GM12878 (cell line): ENCODE measurements at regions not wholly inside any gene's neighbourhood (a gene's known extent, or its start where the extent isn't known, plus 50 kb on each side); places are given as distances from the start of the nearest gene placed in this dataset.

Experiments used
- ATAC-seq: fragments of 200-7000 bp; cut with Tn5 transposase; 3 replicates; pipeline ENCODE4 v1.9.1; 2020; ENCODE audit warnings: mild to moderate bottlenecking, moderate library complexity
- BruUV-seq: library from RNA; stranded (reverse); fragments of 400-500 nt; replicated peaks from 2 replicates; lab custom pipeline; 2021; lab: Mats Ljungman, UMichigan
- CTCF ChIA-PET: fragments of 300-600 bp; sonication (Branson Sonifier 250); formaldehyde crosslinking; extraction: SDS; loops from one replicate; lab custom pipeline; 2021; ENCODE audit warnings: inconsistent platforms; lab: Yijun Ruan, JAX
- POLR2A ChIA-PET: fragments of 350-600 bp; formaldehyde crosslinking; extraction: SDS; loops from one replicate; lab custom pipeline; 2021; ENCODE audit warnings: inconsistent platforms; lab: Charles Lee
- RAD21 ChIA-PET: fragments of 300-600 bp; sonication (Branson Sonifier 250); formaldehyde crosslinking; loops from one replicate; lab custom pipeline; 2023; ENCODE audit warnings: antibody characterized with exemption; ENCODE audit not compliant: unreplicated experiment; lab: Charles Lee
- SMC1A ChIA-PET: fragments of 300-600 bp; sonication (Branson Sonifier 250); formaldehyde crosslinking; loops from one replicate; lab custom pipeline; 2023; ENCODE audit not compliant: unreplicated experiment, uncharacterized antibody; lab: Charles Lee
- DNase-seq: peaks from one replicate; pipeline ENCODE4 v3.0.0-alpha.2; 2011; ENCODE audit warnings: low read depth, low spot score
- FAIRE-seq: peaks from 3 replicates; lab custom pipeline; 2011; peaks lifted over from hg19 to GRCh38; lab: Jason Lieb, UNC
- H2AFZ ChIP-seq: 2 replicates; pipeline ENCODE4 v1.6.0; 2011; ENCODE audit warnings: low read depth, low read length, control low read depth; ENCODE audit not compliant: control insufficient read depth
- H3K27ac ChIP-seq: 2 replicates; pipeline ENCODE4 v1.5.1; 2011; ENCODE audit warnings: control low read depth; ENCODE audit not compliant: control insufficient read depth, insufficient read depth
- H3K27me3 ChIP-seq, 2 experiments: replicated peaks in 1 of 2; 2 replicates each; pipeline versions ENCODE4 v1.6.0 to v1.6.1; 2011; ENCODE audit warnings: low read length in 1 of 2; ENCODE audit not compliant: control insufficient read depth in 2 of 2, insufficient read depth in 2 of 2
- H3K36me3 ChIP-seq, 2 experiments: 2 replicates each; pipeline ENCODE4 v1.5.1; 2011; ENCODE audit warnings: low read length in 1 of 2; ENCODE audit not compliant: control insufficient read depth in 2 of 2, insufficient read depth in 2 of 2
- H3K4me1 ChIP-seq: 2 replicates; pipeline ENCODE4 v1.6.1; 2011; ENCODE audit warnings: mild to moderate bottlenecking, low read length, moderate library complexity, mixed read lengths; ENCODE audit not compliant: control insufficient read depth, insufficient read depth
- H3K4me2 ChIP-seq: 2 replicates; pipeline ENCODE4 v1.6.0; 2011; ENCODE audit warnings: control low read depth; ENCODE audit not compliant: control insufficient read depth, insufficient read depth
- H3K4me3 ChIP-seq: fragments of 200-600 bp; sonication (generic); 2 replicates; pipeline ENCODE4 v1.5.1; 2016
- H3K79me2 ChIP-seq: 2 replicates; pipeline ENCODE4 v1.6.0; 2011; ENCODE audit warnings: low read length; ENCODE audit not compliant: control insufficient read depth, insufficient read depth
- H3K9ac ChIP-seq: 2 replicates; pipeline ENCODE4 v1.8.0; 2011; ENCODE audit warnings: low read length, control low read depth, mixed read lengths; ENCODE audit not compliant: control insufficient read depth, insufficient read depth
- H3K9me3 ChIP-seq: replicated peaks from 3 replicates; pipeline ENCODE4 v1.5.1; 2011; ENCODE audit warnings: mild to moderate bottlenecking, low read length; ENCODE audit not compliant: control insufficient read depth, insufficient read depth
- H4K20me1 ChIP-seq: 2 replicates; pipeline ENCODE4 v1.6.0; 2011; ENCODE audit not compliant: control insufficient read depth, insufficient read depth
- ATF7 ChIP-seq: fragments of 450-650 bp; IDR thresholded peaks from 2 replicates; pipeline ENCODE4 v1.6.1; 2016; ENCODE audit warnings: low read depth, mild to moderate bottlenecking
- CBX5 ChIP-seq: sonication (generic); IDR thresholded peaks from 2 replicates; pipeline ENCODE4 v1.6.1; 2016; ENCODE audit warnings: low read depth, moderate library complexity, mild to moderate bottlenecking, inconsistent platforms
- EGR1 ChIP-seq, 2 experiments: IDR thresholded peaks; 1 replicate in 1 of 2; 2 replicates in 1 of 2; pipeline ENCODE4 v1.6.1; 2011 to 2012; ENCODE audit warnings: low read depth in 2 of 2, low read length in 2 of 2, borderline replicate concordance in 1 of 2, mild to moderate bottlenecking in 1 of 2, moderate library complexity in 1 of 2
- EZH2 ChIP-seq: IDR thresholded peaks from 2 replicates; pipeline ENCODE4 v1.6.1; 2012; ENCODE audit warnings: low read depth, mild to moderate bottlenecking, control low read depth, inconsistent platforms, low read length, borderline replicate concordance; ENCODE audit not compliant: control insufficient read depth
- MYC ChIP-seq: IDR thresholded peaks from 2 replicates; pipeline ENCODE4 v1.6.1; 2011; ENCODE audit warnings: mild to moderate bottlenecking, low read length, moderate library complexity, inconsistent platforms; ENCODE audit not compliant: insufficient read depth, insufficient replicate concordance, insufficient read length, severe bottlenecking
- NFXL1 ChIP-seq: fragments of 450-650 bp; IDR thresholded peaks from 2 replicates; pipeline ENCODE4 v1.6.1; 2017; ENCODE audit warnings: antibody characterized with exemption, mild to moderate bottlenecking, borderline replicate concordance
- NR2C2 ChIP-seq: IDR thresholded peaks from 2 replicates; pipeline ENCODE4 v1.6.1; 2011; ENCODE audit warnings: borderline replicate concordance, low read depth; ENCODE audit not compliant: control insufficient read depth, insufficient read length
- PML ChIP-seq: IDR thresholded peaks from 2 replicates; pipeline ENCODE4 v1.6.1; 2012; ENCODE audit warnings: low read length, inconsistent platforms
- POLR2A ChIP-seq: IDR thresholded peaks from 2 replicates; pipeline ENCODE4 v1.6.1; 2011; ENCODE audit warnings: low read depth, mild to moderate bottlenecking, low read length
- SIX5 ChIP-seq: IDR thresholded peaks from 2 replicates; pipeline ENCODE4 v1.6.1; 2011; ENCODE audit warnings: mild to moderate bottlenecking, low read depth, low read length, moderate library complexity; ENCODE audit not compliant: severe bottlenecking
- USF1 ChIP-seq: IDR thresholded peaks from 2 replicates; pipeline ENCODE4 v1.6.1; 2011; ENCODE audit warnings: borderline replicate concordance, low read depth, mild to moderate bottlenecking, moderate library complexity, mixed read lengths, low read length; ENCODE audit not compliant: insufficient read depth; ENCODE audit errors: extremely low read length
- ZBTB11 ChIP-seq: fragments of 450-650 bp; formaldehyde crosslinking; IDR thresholded peaks from 2 replicates; pipeline ENCODE4 v1.5.0; 2022; ENCODE audit warnings: mild to moderate bottlenecking, missing genetic modification characterization
- ZNF622 ChIP-seq: fragments of 450-650 bp; IDR thresholded peaks from 2 replicates; pipeline ENCODE4 v1.6.1; 2017; ENCODE audit warnings: mild to moderate bottlenecking, inconsistent platforms
- WGBS: methylation state at CpG from one replicate; pipeline ENCODE4 v1.1.6; 2016; ENCODE audit warnings: low lambda C conversion rate; ENCODE audit not compliant: insufficient replicate concordance, insufficient coverage; ENCODE audit errors: missing lambda C conversion rate; 5-methylcytosine and 5-hydroxymethylcytosine counted together
- in situ Hi-C: fragments of 300-500 bp; cut with MboI; formaldehyde crosslinking; loops from 9 replicates; pipeline ENCODE4 v1.14.3; 2018; ENCODE audit warnings: mixed read lengths
- intact Hi-C: fragments of 100-400 bp; cut with micrococcal nuclease; formaldehyde crosslinking; loops from one replicate; pipeline ENCODE4 v1.14.2; 2022; ENCODE audit not compliant: unreplicated experiment
- TF ChIP-seq, protein P1 (sequence below): fragments of 450-650 bp; IDR thresholded peaks from 2 replicates; pipeline ENCODE4 v1.6.1; 2017; ENCODE audit warnings: mild to moderate bottlenecking, low read depth, inconsistent platforms; ENCODE audit not compliant: poor library complexity, severe bottlenecking
- TF ChIP-seq, protein P2 (sequence below): IDR thresholded peaks from 2 replicates; pipeline ENCODE4 v1.6.1; 2012; ENCODE audit warnings: low read depth, low read length, improper control_type of control experiment

- RAD21 ChIA-PET: no interaction called here
- Histone ChIP-seq H3K9ac (no peak overlapping the region), H2AFZ (no peak overlapping the region), H3K27me3 (no peaks in the 10 kb centered on the region), H4K20me1 (no peaks in the 10 kb centered on the region), H3K4me3 (no peak overlapping the region), H3K4me2 (no peak overlapping the region), H3K27ac (no peak overlapping the region), H3K4me1 (no peaks in the 10 kb centered on the region), H3K79me2 (no peaks in the 10 kb centered on the region), H3K9me3 (no peaks in the 10 kb centered on the region; the same call in 2 of the 3 replicates), H3K36me3 (no peaks in the 10 kb centered on the region)
- no peak for DNase-seq
- in situ Hi-C loops (no loop called here), intact Hi-C loops (no loop called here)
- SMC1A ChIA-PET: no interaction called here
- WGBS: 51% methylated on average over 12 of the region's 12 CpGs
- no peak for ATAC-seq
- FAIRE-seq: no peak
- no TSS peak for BruUV-seq
- CTCF ChIA-PET: no interaction called here
- POLR2A ChIA-PET: no interaction called here
- TF ChIP-seq PML (no peak), ZBTB11 (CRISPR knock-in tag) (no peak), ZNF622 (no peak), POLR2A (no peak), MYC (no peak), EZH2 (no peak), CBX5 (no peak), NFXL1 (no peak), USF1 (no peak), SIX5 (no peak), NR2C2 (no peak), EGR1 (IDR thresholded peaks at IDR 0.05; ENCODE audit: borderline replicate concordance in 1 of 2, low read depth in 2 of 2, low read length in 2 of 2) (no peak), ATF7 (no peak)
- TF ChIP-seq, protein P1, sequence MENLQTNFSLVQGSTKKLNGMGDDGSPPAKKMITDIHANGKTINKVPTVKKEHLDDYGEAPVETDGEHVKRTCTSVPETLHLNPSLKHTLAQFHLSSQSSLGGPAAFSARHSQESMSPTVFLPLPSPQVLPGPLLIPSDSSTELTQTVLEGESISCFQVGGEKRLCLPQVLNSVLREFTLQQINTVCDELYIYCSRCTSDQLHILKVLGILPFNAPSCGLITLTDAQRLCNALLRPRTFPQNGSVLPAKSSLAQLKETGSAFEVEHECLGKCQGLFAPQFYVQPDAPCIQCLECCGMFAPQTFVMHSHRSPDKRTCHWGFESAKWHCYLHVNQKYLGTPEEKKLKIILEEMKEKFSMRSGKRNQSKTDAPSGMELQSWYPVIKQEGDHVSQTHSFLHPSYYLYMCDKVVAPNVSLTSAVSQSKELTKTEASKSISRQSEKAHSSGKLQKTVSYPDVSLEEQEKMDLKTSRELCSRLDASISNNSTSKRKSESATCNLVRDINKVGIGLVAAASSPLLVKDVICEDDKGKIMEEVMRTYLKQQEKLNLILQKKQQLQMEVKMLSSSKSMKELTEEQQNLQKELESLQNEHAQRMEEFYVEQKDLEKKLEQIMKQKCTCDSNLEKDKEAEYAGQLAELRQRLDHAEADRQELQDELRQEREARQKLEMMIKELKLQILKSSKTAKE: no peak
- TF ChIP-seq, protein P2, sequence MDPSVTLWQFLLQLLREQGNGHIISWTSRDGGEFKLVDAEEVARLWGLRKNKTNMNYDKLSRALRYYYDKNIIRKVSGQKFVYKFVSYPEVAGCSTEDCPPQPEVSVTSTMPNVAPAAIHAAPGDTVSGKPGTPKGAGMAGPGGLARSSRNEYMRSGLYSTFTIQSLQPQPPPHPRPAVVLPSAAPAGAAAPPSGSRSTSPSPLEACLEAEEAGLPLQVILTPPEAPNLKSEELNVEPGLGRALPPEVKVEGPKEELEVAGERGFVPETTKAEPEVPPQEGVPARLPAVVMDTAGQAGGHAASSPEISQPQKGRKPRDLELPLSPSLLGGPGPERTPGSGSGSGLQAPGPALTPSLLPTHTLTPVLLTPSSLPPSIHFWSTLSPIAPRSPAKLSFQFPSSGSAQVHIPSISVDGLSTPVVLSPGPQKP: no peak
Observed at GRCh38 chr4:135408109-135408508, 1206.5 kb upstream of the PABPC4L start.
